HFFc6 (cell line): ENCODE measurements at regions not wholly inside any gene's neighbourhood (a gene's known extent, or its start where the extent isn't known, plus 50 kb on each side); places are given as distances from the start of the nearest gene placed in this dataset.
A peak's percentile ranks its signal among the peaks of the same experiment; 100 is the strongest.

Experiments used
- DNase-seq: peaks from one replicate; pipeline ENCODE4 v3.0.0-alpha.2; 2018
- H3K27ac Mint-ChIP-seq: 2 replicates; pipeline ENCODE4 v1.8.0; 2020; ENCODE audit warnings: mild to moderate bottlenecking, mixed read lengths
- H3K27me3 Mint-ChIP-seq: 2 replicates; pipeline ENCODE4 v1.8.0; 2021; ENCODE audit warnings: mild to moderate bottlenecking, moderate library complexity, mixed read lengths; ENCODE audit not compliant: insufficient read depth
- H3K36me3 Mint-ChIP-seq: 2 replicates; pipeline ENCODE4 v1.8.0; 2021; ENCODE audit warnings: low read depth, mixed read lengths
- H3K4me1 Mint-ChIP-seq: 2 replicates; pipeline ENCODE4 v1.8.0; 2020; ENCODE audit warnings: low read depth, mixed read lengths
- H3K4me3 Mint-ChIP-seq: 2 replicates; pipeline ENCODE4 v1.8.0; 2020; ENCODE audit warnings: mild to moderate bottlenecking, moderate library complexity, mixed read lengths
- H3K9me3 Mint-ChIP-seq: 2 replicates; pipeline ENCODE4 v1.8.0; 2020; ENCODE audit warnings: mild to moderate bottlenecking, mixed read lengths
- CTCF ChIP-seq: fragments of 200-600 bp; sonication (generic); IDR thresholded peaks from 2 replicates; pipeline ENCODE4 v1.5.0; 2021; ENCODE audit warnings: antibody characterized with exemption, mild to moderate bottlenecking

DNA sequence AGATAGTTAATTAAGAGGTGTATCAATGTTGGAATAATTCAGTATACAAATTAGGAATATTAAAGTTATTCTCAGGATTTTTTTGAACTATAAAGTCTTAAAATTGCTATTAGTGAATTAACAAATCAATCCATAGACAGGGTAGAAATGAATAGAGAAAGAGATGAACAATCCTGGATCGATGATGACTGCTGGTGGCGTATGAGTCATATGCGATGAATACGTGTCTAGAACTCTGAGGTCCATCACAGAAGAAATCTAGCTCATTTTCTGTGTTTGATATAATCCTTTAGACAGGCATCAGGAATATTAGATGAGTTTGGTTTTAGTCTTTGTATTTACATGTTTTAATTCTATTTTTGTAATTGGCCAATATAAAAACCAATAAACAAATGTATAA, 85.4 kb upstream of the RTL1 start:
- Mint-ChIP-seq H3K4me1 (peaks cover 95% of the 10 kb centered on the region), H3K27ac (peak overlapping the region; percentile 40; the same call in 1 of the 2 replicates), H3K27me3 (peaks cover 11% of the 10 kb centered on the region), H3K4me3 (peak overlapping the region; percentile 44; the same call in 1 of the 2 replicates), H3K36me3 (peaks cover 50% of the 10 kb centered on the region), H3K9me3 (no peaks in the 10 kb centered on the region)
- no peak for TF ChIP-seq CTCF
- no peak for DNase-seq

GRCh38 chr14:100989924-100990323, 86.4 kb upstream of the RTL1 start:
- Mint-ChIP-seq H3K27me3 (peaks cover 11% of the 10 kb centered on the region), H3K36me3 (peaks cover 54% of the 10 kb centered on the region), H3K27ac (no peak overlapping the region), H3K4me1 (peaks cover 95% of the 10 kb centered on the region), H3K4me3 (no peak overlapping the region; the same call in 1 of the 2 replicates), H3K9me3 (no peaks in the 10 kb centered on the region)
- no peak for TF ChIP-seq CTCF
- no peak for DNase-seq

GRCh38 chr14:100994082-100994481, 90.6 kb upstream of the RTL1 start:
- TF ChIP-seq CTCF, result no peak
- Mint-ChIP-seq H3K9me3 (no peaks in the 10 kb centered on the region), H3K4me3 (peak overlapping the region; percentile 15; the same call in 1 of the 2 replicates), H3K36me3 (peaks cover 62% of the 10 kb centered on the region), H3K27me3 (peaks cover 17% of the 10 kb centered on the region), H3K4me1 (peaks cover 67% of the 10 kb centered on the region), H3K27ac (peak overlapping the region; percentile 74)
- no peak for DNase-seq

- Mint-ChIP-seq H3K36me3 (peaks cover 60% of the 10 kb centered on the region), H3K27ac (peak overlapping the region; percentile 74), H3K4me3 (0 out of 2 replicates have a peak overlapping the region, but pooled peaks have one; percentile 15), H3K4me1 (peaks cover 60% of the 10 kb centered on the region), H3K27me3 (peaks cover 17% of the 10 kb centered on the region), H3K9me3 (no peaks in the 10 kb centered on the region)
- no peak for TF ChIP-seq CTCF
- peak; percentile 40 for DNase-seq
Observed at GRCh38 chr14:100994756-100995330, 91.3 kb upstream of the RTL1 start.

- Mint-ChIP-seq H3K27me3 (peaks cover 28% of the 10 kb centered on the region), H3K36me3 (peaks cover 64% of the 10 kb centered on the region), H3K4me1 (peaks cover 51% of the 10 kb centered on the region), H3K9me3 (peaks cover 10% of the 10 kb centered on the region), H3K27ac (peak overlapping the region; percentile 79), H3K4me3 (peak overlapping the region; percentile 18; the same call in 1 of the 2 replicates)
- DNase-seq, result no peak
- no peak for TF ChIP-seq CTCF
Observed at GRCh38 chr14:101000711-101001250, 97.3 kb upstream of the RTL1 start.
